NK-92 treated with Interleukin-12 subunit alpha and Interleukin-12 subunit beta, amount 100 ng/mL, for 24 hours (cell line): ENCODE measurements at regions not wholly inside any gene's neighbourhood (a gene's known extent, or its start where the extent isn't known, plus 50 kb on each side); places are given as distances from the start of the nearest gene placed in this dataset.

Experiments
- DNase-seq: peaks from one replicate; lab custom pipeline; 2025; lab: John Stamatoyannopoulos, UW

GRCh38 chr10:90674928-90675327 lies 182.9 kb downstream of the HTR7 start:
- no peak for DNase-seq

- DNase-seq, result no peak
Measured at GRCh38 chr10:90675621-90676020, 182.2 kb downstream of the HTR7 start.
